ENCODE measurements at regions not wholly inside any gene's neighbourhood (a gene's known extent, or its start where the extent isn't known, plus 50 kb on each side); places are given as distances from the start of the nearest gene placed in this dataset.

GRCh38 chr1:95551201-95551600, 317.2 kb downstream of the RWDD3 start:
- Histone ChIP-seq H3K27me3 (ENCODE audit: insufficient read depth, poor library complexity, severe bottlenecking) (no peaks in the 10 kb centered on the region), H3K4me3 (replicated peaks; ENCODE audit: insufficient read depth, low read length) (no peak overlapping the region), H3K27ac (replicated peaks) (no peak overlapping the region)
- DNase-seq (ENCODE audit: low read depth in 1 of 2, low spot score in 1 of 2), result no peak
- no peak for TF ChIP-seq CTCF (IDR thresholded peaks at IDR 0.05; ENCODE audit: insufficient read depth, low read length)

GRCh38 chr1:95553595-95553994, 319.6 kb downstream of the RWDD3 start:
- no peak overlapping the region for H3K4me3 ChIP-seq (replicated peaks; ENCODE audit: insufficient read depth, low read length)
- H3K27me3 ChIP-seq (ENCODE audit: insufficient read depth, poor library complexity, severe bottlenecking), result no peaks in the 10 kb centered on the region
- no peak overlapping the region for H3K27ac ChIP-seq (replicated peaks)
- TF ChIP-seq POLR2AphosphoS5 (IDR thresholded peaks at IDR 0.05; ENCODE audit: low read depth), result no peak
- TF ChIP-seq REST (IDR thresholded peaks at IDR 0.05; ENCODE audit: insufficient replicate concordance, low read depth), result no peak
- no peak for TF ChIP-seq CTCF (IDR thresholded peaks at IDR 0.05; ENCODE audit: insufficient read depth, low read length)
- no peak for TF ChIP-seq SPI1 (IDR thresholded peaks at IDR 0.05; ENCODE audit: borderline replicate concordance, low read depth)
- no peak for TF ChIP-seq GABPA (IDR thresholded peaks at IDR 0.05; ENCODE audit: low read depth)
- DNase-seq (ENCODE audit: low read depth in 1 of 2, low spot score in 1 of 2), result no peak

- H3K27me3 ChIP-seq (ENCODE audit: insufficient read depth, poor library complexity, severe bottlenecking), result no peaks in the 10 kb centered on the region
- no peak for DNase-seq (ENCODE audit: low read depth in 1 of 2, low spot score in 1 of 2)
- no peak for TF ChIP-seq POLR2AphosphoS5 (IDR thresholded peaks at IDR 0.05; ENCODE audit: low read depth)
- no peak for TF ChIP-seq REST (IDR thresholded peaks at IDR 0.05; ENCODE audit: insufficient replicate concordance, low read depth)
- no peak for TF ChIP-seq GABPA (IDR thresholded peaks at IDR 0.05; ENCODE audit: low read depth)
- no peak for TF ChIP-seq CTCF (IDR thresholded peaks at IDR 0.05; ENCODE audit: insufficient read depth, low read length)
- no peak for TF ChIP-seq SPI1 (IDR thresholded peaks at IDR 0.05; ENCODE audit: borderline replicate concordance, low read depth)
- H3K4me3 ChIP-seq (replicated peaks; ENCODE audit: insufficient read depth, low read length), result no peak overlapping the region
- H3K27ac ChIP-seq (replicated peaks), result no peak overlapping the region
Measured at GRCh38 chr1:95554408-95554807, 320.4 kb downstream of the RWDD3 start.

GRCh38 chr1:95558791-95559190, 324.8 kb downstream of the RWDD3 start:
- Histone ChIP-seq H3K27me3 (ENCODE audit: insufficient read depth, poor library complexity, severe bottlenecking) (no peaks in the 10 kb centered on the region), H3K27ac (replicated peaks) (no peak overlapping the region), H3K4me3 (replicated peaks; ENCODE audit: insufficient read depth, low read length) (no peak overlapping the region)
- TF ChIP-seq CTCF (IDR thresholded peaks at IDR 0.05; ENCODE audit: insufficient read depth, low read length), result no peak
- TF ChIP-seq REST (IDR thresholded peaks at IDR 0.05; ENCODE audit: insufficient replicate concordance, low read depth), result no peak
- TF ChIP-seq POLR2AphosphoS5 (IDR thresholded peaks at IDR 0.05; ENCODE audit: low read depth), result no peak
- no peak for DNase-seq (ENCODE audit: low read depth in 1 of 2, low spot score in 1 of 2)
